ENCODE measurements at regions not wholly inside any gene's neighbourhood (a gene's known extent, or its start where the extent isn't known, plus 50 kb on each side); places are given as distances from the start of the nearest gene placed in this dataset.

DNA sequence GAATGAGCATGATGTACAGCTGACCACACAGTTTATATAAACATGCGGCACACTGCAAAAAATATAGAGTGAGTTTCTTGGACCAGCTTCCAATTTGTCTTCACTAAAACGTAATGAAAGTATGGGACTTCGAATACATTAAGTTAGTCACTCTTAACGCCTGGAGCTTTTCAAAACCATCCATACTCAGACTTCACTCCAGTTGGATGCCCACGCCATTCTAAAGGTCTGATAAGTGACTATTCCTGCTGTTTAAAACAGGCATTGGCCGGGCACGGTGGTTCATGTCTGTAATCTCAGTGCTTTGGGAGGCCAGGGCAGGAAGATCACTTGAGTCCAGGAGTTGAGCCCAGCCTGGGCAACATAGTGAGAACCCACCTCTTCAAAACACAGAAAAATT, 84.6 kb downstream of the MYL12B start:
- TF ChIP-seq, protein P1, sequence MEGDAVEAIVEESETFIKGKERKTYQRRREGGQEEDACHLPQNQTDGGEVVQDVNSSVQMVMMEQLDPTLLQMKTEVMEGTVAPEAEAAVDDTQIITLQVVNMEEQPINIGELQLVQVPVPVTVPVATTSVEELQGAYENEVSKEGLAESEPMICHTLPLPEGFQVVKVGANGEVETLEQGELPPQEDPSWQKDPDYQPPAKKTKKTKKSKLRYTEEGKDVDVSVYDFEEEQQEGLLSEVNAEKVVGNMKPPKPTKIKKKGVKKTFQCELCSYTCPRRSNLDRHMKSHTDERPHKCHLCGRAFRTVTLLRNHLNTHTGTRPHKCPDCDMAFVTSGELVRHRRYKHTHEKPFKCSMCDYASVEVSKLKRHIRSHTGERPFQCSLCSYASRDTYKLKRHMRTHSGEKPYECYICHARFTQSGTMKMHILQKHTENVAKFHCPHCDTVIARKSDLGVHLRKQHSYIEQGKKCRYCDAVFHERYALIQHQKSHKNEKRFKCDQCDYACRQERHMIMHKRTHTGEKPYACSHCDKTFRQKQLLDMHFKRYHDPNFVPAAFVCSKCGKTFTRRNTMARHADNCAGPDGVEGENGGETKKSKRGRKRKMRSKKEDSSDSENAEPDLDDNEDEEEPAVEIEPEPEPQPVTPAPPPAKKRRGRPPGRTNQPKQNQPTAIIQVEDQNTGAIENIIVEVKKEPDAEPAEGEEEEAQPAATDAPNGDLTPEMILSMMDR (IDR thresholded peaks at IDR 0.05), result no peak
- no peak for TF ChIP-seq POLR2A (IDR thresholded peaks at IDR 0.05)

Measured in esophagus squamous epithelium (tissue), 4 donors.